MCF 10A (cell line): ENCODE measurements at regions not wholly inside any gene's neighbourhood (a gene's known extent, or its start where the extent isn't known, plus 50 kb on each side); places are given as distances from the start of the nearest gene placed in this dataset.

ENCODE experiments used
- BruUV-seq: library from RNA; stranded (reverse); fragments of 400-500 nt; replicated peaks from 2 replicates; lab custom pipeline; 2021; lab: Mats Ljungman, UMichigan
- CTCF ChIA-PET: fragments of 300-600 bp; sonication (Branson Sonifier 250); formaldehyde crosslinking; extraction: SDS; loops from one replicate; lab custom pipeline; 2021; ENCODE audit warnings: antibody characterized with exemption, inconsistent platforms; lab: Yijun Ruan, JAX
- POLR2A ChIA-PET: fragments of 300-600, 350-650 bp; sonication (Branson Sonifier 250); formaldehyde crosslinking; extraction: SDS; loops from one replicate; lab custom pipeline; 2020; ENCODE audit warnings: antibody characterized with exemption, inconsistent platforms; lab: Yijun Ruan, JAX
- DNase-seq: peaks from one replicate; pipeline ENCODE4 v3.0.0-alpha.2; 2018; ENCODE audit not compliant: unreplicated experiment
- H3K27ac Mint-ChIP-seq: one replicate; pipeline ENCODE4 v1.8.0; 2022; ENCODE audit warnings: mild to moderate bottlenecking, low read depth, mixed read lengths; ENCODE audit not compliant: unreplicated experiment
- H3K27me3 Mint-ChIP-seq: one replicate; pipeline ENCODE4 v1.8.0; 2022; ENCODE audit warnings: mixed read lengths; ENCODE audit not compliant: insufficient read depth, unreplicated experiment
- H3K36me3 Mint-ChIP-seq: one replicate; pipeline ENCODE4 v1.8.0; 2022; ENCODE audit warnings: mild to moderate bottlenecking, moderate library complexity, mixed read lengths; ENCODE audit not compliant: insufficient read depth, unreplicated experiment
- H3K4me1 Mint-ChIP-seq: one replicate; pipeline ENCODE4 v1.8.0; 2022; ENCODE audit warnings: mixed read lengths; ENCODE audit not compliant: insufficient read depth, unreplicated experiment
- H3K4me3 Mint-ChIP-seq: one replicate; pipeline ENCODE4 v1.8.0; 2022; ENCODE audit warnings: mild to moderate bottlenecking, moderate library complexity, mixed read lengths; ENCODE audit not compliant: unreplicated experiment
- H3K9me3 Mint-ChIP-seq: one replicate; pipeline ENCODE4 v1.8.0; 2022; ENCODE audit warnings: mixed read lengths; ENCODE audit not compliant: unreplicated experiment
- intact Hi-C: fragments of 100-400 bp; cut with micrococcal nuclease; formaldehyde crosslinking; loops from 2 replicates; pipeline ENCODE4 v1.14.1; 2022
- TF ChIP-seq, protein P1 (sequence below): fragments of 200-600 bp; IDR thresholded peaks from one replicate; pipeline ENCODE4 v1.8.0; 2022; ENCODE audit warnings: antibody characterized with exemption, mild to moderate bottlenecking; ENCODE audit not compliant: unreplicated experiment

DNA sequence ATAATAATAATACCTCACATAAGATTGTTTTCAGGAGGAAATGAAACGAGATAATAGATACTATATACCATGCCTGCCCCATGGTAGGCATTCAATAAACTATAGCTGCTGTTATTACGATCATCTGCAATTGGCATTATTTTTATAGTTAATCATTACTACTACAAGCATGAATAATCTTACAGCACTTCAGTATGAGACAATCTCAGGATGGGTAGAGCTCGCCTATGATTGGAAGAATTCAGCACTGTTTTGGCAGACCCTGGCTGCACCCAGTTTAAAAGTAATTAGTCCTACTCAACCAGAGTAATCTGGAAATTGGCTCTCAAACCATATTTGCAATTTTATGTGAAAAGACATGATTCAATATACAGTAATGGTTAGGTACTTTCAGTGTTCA is 105.0 kb upstream of the DPYD start:
- TF ChIP-seq, protein P1, sequence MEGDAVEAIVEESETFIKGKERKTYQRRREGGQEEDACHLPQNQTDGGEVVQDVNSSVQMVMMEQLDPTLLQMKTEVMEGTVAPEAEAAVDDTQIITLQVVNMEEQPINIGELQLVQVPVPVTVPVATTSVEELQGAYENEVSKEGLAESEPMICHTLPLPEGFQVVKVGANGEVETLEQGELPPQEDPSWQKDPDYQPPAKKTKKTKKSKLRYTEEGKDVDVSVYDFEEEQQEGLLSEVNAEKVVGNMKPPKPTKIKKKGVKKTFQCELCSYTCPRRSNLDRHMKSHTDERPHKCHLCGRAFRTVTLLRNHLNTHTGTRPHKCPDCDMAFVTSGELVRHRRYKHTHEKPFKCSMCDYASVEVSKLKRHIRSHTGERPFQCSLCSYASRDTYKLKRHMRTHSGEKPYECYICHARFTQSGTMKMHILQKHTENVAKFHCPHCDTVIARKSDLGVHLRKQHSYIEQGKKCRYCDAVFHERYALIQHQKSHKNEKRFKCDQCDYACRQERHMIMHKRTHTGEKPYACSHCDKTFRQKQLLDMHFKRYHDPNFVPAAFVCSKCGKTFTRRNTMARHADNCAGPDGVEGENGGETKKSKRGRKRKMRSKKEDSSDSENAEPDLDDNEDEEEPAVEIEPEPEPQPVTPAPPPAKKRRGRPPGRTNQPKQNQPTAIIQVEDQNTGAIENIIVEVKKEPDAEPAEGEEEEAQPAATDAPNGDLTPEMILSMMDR, result no peak
- no peak for DNase-seq
- POLR2A ChIA-PET, result interaction anchor here (0.5 to 0.7 kb wide), 2 partner anchors 89 to 106 kb away, joined by 3 read pairs; no protein-coding TSS in a partner anchor
- Mint-ChIP-seq H3K27ac (no peak overlapping the region), H3K36me3 (no peaks in the 10 kb centered on the region), H3K9me3 (no peaks in the 10 kb centered on the region), H3K4me1 (peaks cover 5% of the 10 kb centered on the region), H3K4me3 (no peak overlapping the region), H3K27me3 (no peaks in the 10 kb centered on the region)
- intact Hi-C loops, result no loop called here
- CTCF ChIA-PET, result no interaction called here
- BruUV-seq, result no TSS peak

- Mint-ChIP-seq H3K27ac (no peak overlapping the region), H3K9me3 (no peaks in the 10 kb centered on the region), H3K4me3 (no peak overlapping the region), H3K4me1 (no peaks in the 10 kb centered on the region), H3K36me3 (no peaks in the 10 kb centered on the region), H3K27me3 (no peaks in the 10 kb centered on the region)
- intact Hi-C loops, result no loop called here
- DNase-seq, result no peak
- POLR2A ChIA-PET, result no interaction called here
- no TSS peak for BruUV-seq
- TF ChIP-seq, protein P1, result no peak
- CTCF ChIA-PET, result interaction anchor here (0.6 kb wide), 1 partner anchor 1067 kb away, joined by 3 read pairs; no protein-coding TSS in a partner anchor
Observed at GRCh38 chr1:98021126-98021525, 100.3 kb upstream of the DPYD start.

- BruUV-seq, result no TSS peak
- H3K27ac Mint-ChIP-seq, result no peak overlapping the region
- intact Hi-C loops, result no loop called here
- no peaks in the 10 kb centered on the region for H3K36me3 Mint-ChIP-seq
- no peaks in the 10 kb centered on the region for H3K27me3 Mint-ChIP-seq
- H3K9me3 Mint-ChIP-seq, result no peaks in the 10 kb centered on the region
- CTCF ChIA-PET, result no interaction called here
- no peak for DNase-seq
- TF ChIP-seq, protein P1, result no peak
- H3K4me3 Mint-ChIP-seq, result no peak overlapping the region
- POLR2A ChIA-PET, result no interaction called here
- H3K4me1 Mint-ChIP-seq, result no peaks in the 10 kb centered on the region
Observed at GRCh38 chr1:98019747-98020146, 98.9 kb upstream of the DPYD start.

GRCh38 chr1:98018074-98018473 is 97.2 kb upstream of the DPYD start:
- intact Hi-C loops, result no loop called here
- H3K27me3 Mint-ChIP-seq, result no peaks in the 10 kb centered on the region
- no peaks in the 10 kb centered on the region for H3K36me3 Mint-ChIP-seq
- no peak overlapping the region for H3K4me3 Mint-ChIP-seq
- no peak overlapping the region for H3K27ac Mint-ChIP-seq
- TF ChIP-seq, protein P1, result no peak
- H3K9me3 Mint-ChIP-seq, result no peaks in the 10 kb centered on the region
- no peak for DNase-seq
- POLR2A ChIA-PET, result interaction anchor here (0.5 to 1.0 kb wide), 2 partner anchors 11 to 15 kb away, joined by 3 read pairs; no protein-coding TSS in a partner anchor
- CTCF ChIA-PET, result interaction anchor here (0.6 kb wide), 2 partner anchors 13 to 33 kb away, joined by 3 read pairs; no protein-coding TSS in a partner anchor
- BruUV-seq, result no TSS peak
- no peaks in the 10 kb centered on the region for H3K4me1 Mint-ChIP-seq
